ENCODE measurements at regions not wholly inside any gene's neighbourhood (a gene's known extent, or its start where the extent isn't known, plus 50 kb on each side); places are given as distances from the start of the nearest gene placed in this dataset.

GRCh38 chr16:51508490-51509212, 357.6 kb upstream of the SALL1 start:
- TF ChIP-seq, protein P1, sequence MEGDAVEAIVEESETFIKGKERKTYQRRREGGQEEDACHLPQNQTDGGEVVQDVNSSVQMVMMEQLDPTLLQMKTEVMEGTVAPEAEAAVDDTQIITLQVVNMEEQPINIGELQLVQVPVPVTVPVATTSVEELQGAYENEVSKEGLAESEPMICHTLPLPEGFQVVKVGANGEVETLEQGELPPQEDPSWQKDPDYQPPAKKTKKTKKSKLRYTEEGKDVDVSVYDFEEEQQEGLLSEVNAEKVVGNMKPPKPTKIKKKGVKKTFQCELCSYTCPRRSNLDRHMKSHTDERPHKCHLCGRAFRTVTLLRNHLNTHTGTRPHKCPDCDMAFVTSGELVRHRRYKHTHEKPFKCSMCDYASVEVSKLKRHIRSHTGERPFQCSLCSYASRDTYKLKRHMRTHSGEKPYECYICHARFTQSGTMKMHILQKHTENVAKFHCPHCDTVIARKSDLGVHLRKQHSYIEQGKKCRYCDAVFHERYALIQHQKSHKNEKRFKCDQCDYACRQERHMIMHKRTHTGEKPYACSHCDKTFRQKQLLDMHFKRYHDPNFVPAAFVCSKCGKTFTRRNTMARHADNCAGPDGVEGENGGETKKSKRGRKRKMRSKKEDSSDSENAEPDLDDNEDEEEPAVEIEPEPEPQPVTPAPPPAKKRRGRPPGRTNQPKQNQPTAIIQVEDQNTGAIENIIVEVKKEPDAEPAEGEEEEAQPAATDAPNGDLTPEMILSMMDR (IDR thresholded peaks at IDR 0.05), result no peak
- peaks cover 4% of the 10 kb centered on the region in 2 experiments for H3K9me3 ChIP-seq (ENCODE audit: control insufficient read depth in 1 of 2, insufficient read depth in 1 of 2, low read length in 2 of 2)
- POLR2A ChIA-PET, result no interaction called here
- CTCF ChIA-PET, result no interaction called here
- no peak overlapping the region for H3K27ac ChIP-seq (ENCODE audit: low read depth in 1 of 2, low read length in 2 of 2)
- no peaks in the 10 kb centered on the region for H3K27me3 ChIP-seq (ENCODE audit: control insufficient read depth in 1 of 2, insufficient read depth in 2 of 2, low read length in 2 of 2)
- ATAC-seq (ENCODE audit: poor library complexity), result no peak
- Mint-ChIP-seq H3K36me3 (ENCODE audit: low read depth) (no peaks in the 10 kb centered on the region), H3K4me3 (no peak overlapping the region), H3K27ac (no peak overlapping the region), H3K27me3 (no peaks in the 10 kb centered on the region), H3K9me3 (peaks cover 17% of the 10 kb centered on the region), H3K4me1 (ENCODE audit: low read depth) (no peaks in the 10 kb centered on the region)
- no peaks in the 10 kb centered on the region for H3K4me1 ChIP-seq (ENCODE audit: insufficient read depth, low read length)
- H3K4me3 ChIP-seq (ENCODE audit: low read length), result no peak overlapping the region
- intact Hi-C loops (cut with DNase I, micrococcal nuclease), result no loop called here
- H3K36me3 ChIP-seq (ENCODE audit: insufficient read depth, low read length), result no peaks in the 10 kb centered on the region
- DNase-seq, result no peak

- Histone ChIP-seq H3K27me3 (ENCODE audit: control insufficient read depth in 1 of 2, insufficient read depth in 2 of 2, low read length in 2 of 2) (no peaks in the 10 kb centered on the region), H3K27ac (ENCODE audit: low read depth in 1 of 2, low read length in 2 of 2) (no peak overlapping the region), H3K9me3 (ENCODE audit: control insufficient read depth in 1 of 2, insufficient read depth in 1 of 2, low read length in 2 of 2) (peaks cover 4% of the 10 kb centered on the region in 2 experiments), H3K4me1 (ENCODE audit: insufficient read depth, low read length) (no peaks in the 10 kb centered on the region), H3K36me3 (ENCODE audit: insufficient read depth, low read length) (no peaks in the 10 kb centered on the region), H3K4me3 (ENCODE audit: low read length) (no peak overlapping the region)
- ATAC-seq (ENCODE audit: poor library complexity) (no peak), DNase-seq (no peak)
- Mint-ChIP-seq H3K4me3 (no peak overlapping the region), H3K27me3 (no peaks in the 10 kb centered on the region), H3K27ac (no peak overlapping the region), H3K9me3 (peaks cover 14% of the 10 kb centered on the region), H3K4me1 (ENCODE audit: low read depth) (no peaks in the 10 kb centered on the region), H3K36me3 (ENCODE audit: low read depth) (no peaks in the 10 kb centered on the region)
- CTCF ChIA-PET, result no interaction called here
- POLR2A ChIA-PET, result no interaction called here
- TF ChIP-seq, protein P1 (IDR thresholded peaks at IDR 0.05), result no peak
- intact Hi-C loops (cut with DNase I, micrococcal nuclease), result no loop called here
Observed at GRCh38 chr16:51507286-51507685, 356.2 kb upstream of the SALL1 start.

DNA sequence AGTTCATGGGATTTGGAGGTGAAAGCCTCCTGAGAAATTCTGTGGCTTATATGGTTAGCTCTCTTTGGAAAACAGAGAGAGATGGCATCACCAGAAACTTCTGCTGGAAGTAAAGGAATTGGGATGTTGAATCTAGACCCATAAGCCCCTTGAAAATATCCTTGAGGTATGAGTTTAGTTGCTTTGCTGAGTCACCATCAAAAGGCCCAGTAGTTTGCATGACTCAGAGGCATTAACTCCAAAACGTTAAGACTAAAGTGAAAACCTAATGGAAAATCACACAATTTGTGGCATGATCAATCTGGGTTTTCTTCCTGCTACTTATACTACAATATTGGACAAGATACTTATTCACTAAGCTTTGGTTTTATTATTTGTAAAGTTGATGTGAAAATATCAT, 349.2 kb upstream of the SALL1 start:
- ATAC-seq (ENCODE audit: poor library complexity), result no peak
- intact Hi-C loops (cut with DNase I, micrococcal nuclease), result no loop called here
- TF ChIP-seq, protein P1 (IDR thresholded peaks at IDR 0.05), result no peak
- Mint-ChIP-seq H3K27me3 (no peaks in the 10 kb centered on the region), H3K4me1 (ENCODE audit: low read depth) (no peaks in the 10 kb centered on the region), H3K4me3 (no peak overlapping the region), H3K9me3 (peaks cover 14% of the 10 kb centered on the region), H3K27ac (no peak overlapping the region), H3K36me3 (ENCODE audit: low read depth) (no peaks in the 10 kb centered on the region)
- DNase-seq, result no peak
- ChIA-PET POLR2A (no interaction called here), CTCF (no interaction called here)
- Histone ChIP-seq H3K4me1 (ENCODE audit: insufficient read depth, low read length) (no peaks in the 10 kb centered on the region), H3K27ac (ENCODE audit: low read depth in 1 of 2, low read length in 2 of 2) (no peak overlapping the region), H3K27me3 (ENCODE audit: control insufficient read depth in 1 of 2, insufficient read depth in 2 of 2, low read length in 2 of 2) (no peaks in the 10 kb centered on the region), H3K9me3 (ENCODE audit: control insufficient read depth in 1 of 2, insufficient read depth in 1 of 2, low read length in 2 of 2) (peaks cover 0 to 3% of the 10 kb centered on the region in 2 experiments), H3K4me3 (ENCODE audit: low read length) (no peak overlapping the region), H3K36me3 (ENCODE audit: insufficient read depth, low read length) (no peaks in the 10 kb centered on the region)
